SK-N-MC (cell line): ENCODE measurements at regions not wholly inside any gene's neighbourhood (a gene's known extent, or its start where the extent isn't known, plus 50 kb on each side); places are given as distances from the start of the nearest gene placed in this dataset.

Source experiments
- FOXP2 ChIP-seq: optimal IDR thresholded peaks from 2 replicates; pipeline ENCODE3; 2011; ENCODE audit warnings: mild to moderate bottlenecking, moderate library complexity; ENCODE audit not compliant: insufficient read depth; ENCODE audit errors: extremely low read length, control extremely low read depth
- POLR2AphosphoS5 ChIP-seq: IDR thresholded peaks from 2 replicates; pipeline ENCODE4 v1.6.1; 2012; ENCODE audit warnings: mild to moderate bottlenecking, low read depth, low read length, borderline replicate concordance

DNA sequence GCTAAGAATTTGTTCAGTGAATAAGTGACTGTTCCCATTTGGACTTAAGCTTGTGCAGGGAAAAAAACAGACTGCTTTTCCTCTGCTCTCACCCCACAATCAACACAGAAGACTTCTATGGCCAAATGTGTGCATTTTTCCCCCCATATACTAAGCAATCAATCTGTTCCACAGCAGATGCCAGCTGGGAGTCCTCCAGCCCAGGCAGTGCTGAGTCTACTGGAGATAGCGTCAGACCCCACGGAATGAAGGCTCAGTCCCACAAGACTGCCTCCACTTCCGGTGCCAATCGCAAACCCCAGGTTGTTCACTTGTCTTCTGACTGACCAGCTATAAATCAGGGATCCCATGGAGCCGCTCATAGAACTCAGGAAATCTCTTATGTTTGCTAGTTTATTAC lies 69.5 kb upstream of the ANKRD10 start:
- no peak for TF ChIP-seq POLR2AphosphoS5
- no peak for TF ChIP-seq FOXP2
